HepG2 (cell line): ENCODE measurements at regions not wholly inside any gene's neighbourhood (a gene's known extent, or its start where the extent isn't known, plus 50 kb on each side); places are given as distances from the start of the nearest gene placed in this dataset.

Experiments used
- ATAC-seq: fragments of 200-7000 bp; cut with Tn5 transposase; 3 replicates; pipeline ENCODE4 v1.9.1; 2020; ENCODE audit warnings: mild to moderate bottlenecking, moderate library complexity
- BruUV-seq: library from RNA; stranded (reverse); fragments of 400-500 nt; replicated peaks from 2 replicates; lab custom pipeline; 2021; lab: Mats Ljungman, UMichigan
- CTCF ChIA-PET: fragments of 300-600 bp; formaldehyde crosslinking; extraction: SDS; loops from one replicate; lab custom pipeline; 2021; ENCODE audit warnings: low total read pairs, inconsistent platforms, low intra/inter-chr PET ratio; lab: Yijun Ruan, JAX
- POLR2A ChIA-PET: fragments of 350-600 bp; sonication (Branson Sonifier 250); formaldehyde crosslinking; loops from one replicate; lab custom pipeline; 2020; ENCODE audit warnings: antibody characterized with exemption, inconsistent platforms; lab: Yijun Ruan, JAX
- DNase-seq: peaks from one replicate; pipeline ENCODE4 v3.0.0-alpha.2; 2015; ENCODE audit warnings: low spot score
- FAIRE-seq: peaks from 3 replicates; lab custom pipeline; 2011; peaks lifted over from hg19 to GRCh38; lab: Jason Lieb, UNC
- H2AFZ ChIP-seq: one replicate; pipeline ENCODE4 v1.6.1; 2011; ENCODE audit warnings: low read length, inconsistent platforms
- H3K27ac ChIP-seq: fragments of 300-600 bp; 3 replicates; pipeline ENCODE4 v1.8.0; 2011; ENCODE audit warnings: mixed run types, mild to moderate bottlenecking, mixed read lengths, low read length, inconsistent platforms; ENCODE audit not compliant: insufficient read depth; ENCODE audit errors: extremely low read length
- H3K27me3 ChIP-seq, 2 experiments: fragments of 200-600 bp in 1 of 2; 2 replicates in 1 of 2; 3 replicates in 1 of 2; pipeline versions ENCODE4 v1.6.0 to v1.8.0; 2011; ENCODE audit warnings: low read length in 2 of 2, mild to moderate bottlenecking in 2 of 2, moderate library complexity in 2 of 2, inconsistent platforms in 1 of 2; ENCODE audit not compliant: insufficient read depth in 2 of 2, control insufficient read depth in 1 of 2
- H3K36me3 ChIP-seq, 2 experiments: fragments of 200-600 bp in 1 of 2; replicated peaks in 1 of 2; 2 replicates in 1 of 2; 3 replicates in 1 of 2; pipeline versions ENCODE4 v1.5.1 to v1.8.0; 2011; ENCODE audit warnings: low read length in 2 of 2, inconsistent platforms in 1 of 2; ENCODE audit not compliant: insufficient read depth in 2 of 2, control insufficient read depth in 1 of 2
- H3K4me1 ChIP-seq: 2 replicates; pipeline ENCODE4 v1.5.1; 2012; ENCODE audit warnings: low read length, inconsistent platforms; ENCODE audit not compliant: insufficient read depth
- H3K4me2 ChIP-seq: 2 replicates; pipeline ENCODE4 v1.6.0; 2011; ENCODE audit warnings: low read depth, low read length, inconsistent platforms
- H3K4me3 ChIP-seq, 3 experiments: fragments of 200-600 bp in 1 of 3; sonication (generic), shearing (Covaris generic) in 1 of 3; replicated peaks in 1 of 3; 2 replicates each; pipeline ENCODE4 v1.5.1; 2011 to 2016; ENCODE audit warnings: low read length in 3 of 3, inconsistent platforms in 2 of 3, low read depth in 2 of 3, mild to moderate bottlenecking in 2 of 3, control low read depth in 1 of 3, mixed read lengths in 1 of 3; ENCODE audit not compliant: insufficient read depth in 1 of 3
- H3K79me2 ChIP-seq: one replicate; pipeline ENCODE4 v1.6.1; 2011; ENCODE audit warnings: low read length, inconsistent platforms; ENCODE audit not compliant: insufficient read depth
- H3K9ac ChIP-seq: 2 replicates; pipeline ENCODE4 v1.6.0; 2011; ENCODE audit warnings: mild to moderate bottlenecking, low read depth, low read length, inconsistent platforms; ENCODE audit not compliant: insufficient read depth
- H3K9me3 ChIP-seq: 2 replicates; pipeline ENCODE4 v1.5.1; 2012; ENCODE audit warnings: mild to moderate bottlenecking, low read length
- H4K20me1 ChIP-seq: 2 replicates; pipeline ENCODE4 v1.6.0; 2011; ENCODE audit warnings: inconsistent platforms, mild to moderate bottlenecking, low read length, moderate library complexity; ENCODE audit not compliant: insufficient read depth
- ATF7-NPFF ChIP-seq: sonication (generic); formaldehyde crosslinking; IDR thresholded peaks from 2 replicates; pipeline ENCODE4 v1.8.1; 2023; ENCODE audit warnings: mild to moderate bottlenecking, low read depth, missing genetic modification reagents, moderate library complexity
- PAXIP1 ChIP-seq: sonication (generic); formaldehyde crosslinking; conservative IDR thresholded peaks from 2 replicates; pipeline ENCODE4 v1.4.0; 2020; ENCODE audit warnings: mild to moderate bottlenecking, missing genetic modification reagents, moderate library complexity
- STAG1 ChIP-seq: sonication (generic); formaldehyde crosslinking; IDR thresholded peaks from 2 replicates; pipeline ENCODE4 v1.4.0; 2020; ENCODE audit warnings: missing genetic modification reagents
- ZNF770 ChIP-seq: sonication (generic); formaldehyde crosslinking; IDR thresholded peaks from 2 replicates; pipeline ENCODE4 v1.5.0; 2020; ENCODE audit warnings: mild to moderate bottlenecking, missing genetic modification reagents
- WGBS: methylation state at CpG from one replicate; pipeline ENCODE4 v1.1.6; 2017; ENCODE audit warnings: low lambda C conversion rate; 5-methylcytosine and 5-hydroxymethylcytosine counted together
- in situ Hi-C: cut with HindIII; loops from 2 replicates; pipeline ENCODE4 v1.10.0; 2017; ENCODE audit warnings: low pct_unique_long_range_greater_than_20kb; ENCODE audit not compliant: extremely low pct_ligation_motif_present
- intact Hi-C: fragments of 100-400 bp; cut with micrococcal nuclease; formaldehyde crosslinking; loops from one replicate; pipeline ENCODE4 v1.10.0; 2022; ENCODE audit not compliant: unreplicated experiment

GRCh38 chrY:20967828-20968227 is 211.9 kb downstream of the RPS4Y2 start (continued):
- TF ChIP-seq ZNF770 (CRISPR knock-in tag) (no peak), PAXIP1 (no peak)

GRCh38 chrY:20968237-20968636 is 212.3 kb downstream of the RPS4Y2 start:
- no peaks in the 10 kb centered on the region for H4K20me1 ChIP-seq
- no peak for FAIRE-seq

More at GRCh38 chrY:20968237-20968636, 212.3 kb downstream of the RPS4Y2 start:
- no TSS peak for BruUV-seq
- no peak overlapping the region for H3K27ac ChIP-seq
- DNase-seq (no peak), ATAC-seq (no peak)
- no peak overlapping the region for H3K9ac ChIP-seq
- ChIA-PET POLR2A (no interaction called here), CTCF (no interaction called here)
- H2AFZ ChIP-seq, result no peak overlapping the region
- no peaks in the 10 kb centered on the region for H3K4me1 ChIP-seq
- no peaks in the 10 kb centered on the region for H3K79me2 ChIP-seq
- no peaks in the 10 kb centered on the region for H3K36me3 ChIP-seq
- H3K4me2 ChIP-seq, result no peak overlapping the region
- WGBS, result 0% methylated on average over 1 of the region's 1 CpG
- peaks cover 68% of the 10 kb centered on the region for H3K9me3 ChIP-seq
- H3K4me3 ChIP-seq, result no peak overlapping the region
- in situ Hi-C loops (no loop called here), intact Hi-C loops (no loop called here)
- peak; percentile 33; the same call in 1 of the 2 replicates for TF ChIP-seq STAG1 (CRISPR knock-in tag)
- TF ChIP-seq ATF7-NPFF, result no peak
- H3K27me3 ChIP-seq, result no peaks in the 10 kb centered on the region
